ENCODE measurements at regions not wholly inside any gene's neighbourhood (a gene's known extent, or its start where the extent isn't known, plus 50 kb on each side); places are given as distances from the start of the nearest gene placed in this dataset.

GRCh38 chr3:117657278-117657677 is 947.7 kb downstream of the TUSC7 start:
- H3K9me3 ChIP-seq (ENCODE audit: control insufficient read depth, low read length, poor library complexity, severe bottlenecking), result no peaks in the 10 kb centered on the region
- H3K36me3 Mint-ChIP-seq (ENCODE audit: low read depth), result no peaks in the 10 kb centered on the region
- H3K4me1 Mint-ChIP-seq, result no peaks in the 10 kb centered on the region
- H3K27ac Mint-ChIP-seq, result no peak overlapping the region
- DNase-seq (no peak), ATAC-seq (no peak)
- H3K4me3 Mint-ChIP-seq, result no peak overlapping the region
- H3K27me3 Mint-ChIP-seq, result no peaks in the 10 kb centered on the region

- H3K27me3 Mint-ChIP-seq, result no peaks in the 10 kb centered on the region
- no peak overlapping the region for H3K27ac Mint-ChIP-seq
- H3K4me1 Mint-ChIP-seq, result no peaks in the 10 kb centered on the region
- ATAC-seq, result no peak
- H3K9me3 ChIP-seq (ENCODE audit: control insufficient read depth, low read length, poor library complexity, severe bottlenecking), result no peaks in the 10 kb centered on the region
- no peaks in the 10 kb centered on the region for H3K36me3 Mint-ChIP-seq (ENCODE audit: low read depth)
- DNase-seq, result no peak
- H3K4me3 Mint-ChIP-seq, result no peak overlapping the region
Measured at GRCh38 chr3:117660941-117661817, 951.6 kb downstream of the TUSC7 start.

GRCh38 chr3:117661818-117662095 is 952.2 kb downstream of the TUSC7 start:
- H3K27me3 Mint-ChIP-seq, result no peaks in the 10 kb centered on the region
- no peaks in the 10 kb centered on the region for H3K4me1 Mint-ChIP-seq
- no peak overlapping the region for H3K27ac Mint-ChIP-seq
- no peaks in the 10 kb centered on the region for H3K9me3 ChIP-seq (ENCODE audit: control insufficient read depth, low read length, poor library complexity, severe bottlenecking)
- ATAC-seq, result no peak
- H3K4me3 Mint-ChIP-seq, result no peak overlapping the region
- DNase-seq, result no peak
- H3K36me3 Mint-ChIP-seq (ENCODE audit: low read depth), result no peaks in the 10 kb centered on the region

- Mint-ChIP-seq H3K27ac (no peak overlapping the region), H3K36me3 (ENCODE audit: low read depth) (no peaks in the 10 kb centered on the region), H3K4me1 (no peaks in the 10 kb centered on the region), H3K4me3 (no peak overlapping the region), H3K27me3 (no peaks in the 10 kb centered on the region)
- DNase-seq, result no peak
- no peaks in the 10 kb centered on the region for H3K9me3 ChIP-seq (ENCODE audit: control insufficient read depth, low read length, poor library complexity, severe bottlenecking)
- ATAC-seq, result no peak
Measured at GRCh38 chr3:117665296-117665695, 955.7 kb downstream of the TUSC7 start.

GRCh38 chr3:117666325-117666724 is 956.7 kb downstream of the TUSC7 start:
- no peak for DNase-seq
- Mint-ChIP-seq H3K36me3 (ENCODE audit: low read depth) (no peaks in the 10 kb centered on the region), H3K4me1 (no peaks in the 10 kb centered on the region), H3K27ac (no peak overlapping the region), H3K27me3 (no peaks in the 10 kb centered on the region), H3K4me3 (no peak overlapping the region)
- no peak for ATAC-seq
- no peaks in the 10 kb centered on the region for H3K9me3 ChIP-seq (ENCODE audit: control insufficient read depth, low read length, poor library complexity, severe bottlenecking)

- Mint-ChIP-seq H3K27me3 (no peaks in the 10 kb centered on the region), H3K27ac (no peak overlapping the region), H3K4me1 (no peaks in the 10 kb centered on the region), H3K4me3 (no peak overlapping the region), H3K36me3 (ENCODE audit: low read depth) (no peaks in the 10 kb centered on the region)
- ATAC-seq (no peak), DNase-seq (no peak)
- H3K9me3 ChIP-seq (ENCODE audit: control insufficient read depth, low read length, poor library complexity, severe bottlenecking), result no peaks in the 10 kb centered on the region
Measured at GRCh38 chr3:117666812-117667211, 957.2 kb downstream of the TUSC7 start.

- no peaks in the 10 kb centered on the region for H3K36me3 Mint-ChIP-seq (ENCODE audit: low read depth)
- ATAC-seq (no peak), DNase-seq (no peak)
- no peak overlapping the region for H3K4me3 Mint-ChIP-seq
- H3K9me3 ChIP-seq (ENCODE audit: control insufficient read depth, low read length, poor library complexity, severe bottlenecking), result no peaks in the 10 kb centered on the region
- no peaks in the 10 kb centered on the region for H3K4me1 Mint-ChIP-seq
- H3K27ac Mint-ChIP-seq, result no peak overlapping the region
- H3K27me3 Mint-ChIP-seq, result no peaks in the 10 kb centered on the region
Measured at GRCh38 chr3:117669774-117670173, 960.2 kb downstream of the TUSC7 start.

GRCh38 chr3:117671722-117672318 is 962.2 kb downstream of the TUSC7 start:
- H3K27ac Mint-ChIP-seq, result no peak overlapping the region
- no peak for DNase-seq
- H3K9me3 ChIP-seq (ENCODE audit: control insufficient read depth, low read length, poor library complexity, severe bottlenecking), result no peaks in the 10 kb centered on the region
- H3K4me1 Mint-ChIP-seq, result no peaks in the 10 kb centered on the region
- H3K27me3 Mint-ChIP-seq, result no peaks in the 10 kb centered on the region
- no peaks in the 10 kb centered on the region for H3K36me3 Mint-ChIP-seq (ENCODE audit: low read depth)
- no peak overlapping the region for H3K4me3 Mint-ChIP-seq
- ATAC-seq, result no peak

- no peaks in the 10 kb centered on the region for H3K4me1 Mint-ChIP-seq
- H3K27me3 Mint-ChIP-seq, result no peaks in the 10 kb centered on the region
- no peaks in the 10 kb centered on the region for H3K9me3 ChIP-seq (ENCODE audit: control insufficient read depth, low read length, poor library complexity, severe bottlenecking)
- H3K4me3 Mint-ChIP-seq, result no peak overlapping the region
- ATAC-seq, result no peak
- H3K27ac Mint-ChIP-seq, result no peak overlapping the region
- no peaks in the 10 kb centered on the region for H3K36me3 Mint-ChIP-seq (ENCODE audit: low read depth)
- DNase-seq, result no peak
Measured at GRCh38 chr3:117674321-117674720, 964.7 kb downstream of the TUSC7 start.

GRCh38 chr3:117681619-117682018 is 972.0 kb downstream of the TUSC7 start:
- no peak overlapping the region for H3K27ac Mint-ChIP-seq
- no peaks in the 10 kb centered on the region for H3K27me3 Mint-ChIP-seq
- no peaks in the 10 kb centered on the region for H3K9me3 ChIP-seq (ENCODE audit: control insufficient read depth, low read length, poor library complexity, severe bottlenecking)
- no peaks in the 10 kb centered on the region for H3K4me1 Mint-ChIP-seq
- H3K4me3 Mint-ChIP-seq, result no peak overlapping the region
- DNase-seq (no peak), ATAC-seq (no peak)
- H3K36me3 Mint-ChIP-seq (ENCODE audit: low read depth), result no peaks in the 10 kb centered on the region

- Mint-ChIP-seq H3K27ac (no peak overlapping the region), H3K36me3 (ENCODE audit: low read depth) (no peaks in the 10 kb centered on the region), H3K27me3 (no peaks in the 10 kb centered on the region), H3K4me3 (no peak overlapping the region), H3K4me1 (no peaks in the 10 kb centered on the region)
- peaks cover 2% of the 10 kb centered on the region for H3K9me3 ChIP-seq (ENCODE audit: control insufficient read depth, low read length, poor library complexity, severe bottlenecking)
- DNase-seq, result no peak
- no peak for ATAC-seq
Measured at GRCh38 chr3:117687096-117687495, 977.5 kb downstream of the TUSC7 start.

GRCh38 chr3:117688583-117688982 is 979.0 kb downstream of the TUSC7 start:
- no peak overlapping the region for H3K27ac Mint-ChIP-seq
- no peak overlapping the region for H3K4me3 Mint-ChIP-seq
- no peaks in the 10 kb centered on the region for H3K4me1 Mint-ChIP-seq
- no peaks in the 10 kb centered on the region for H3K36me3 Mint-ChIP-seq (ENCODE audit: low read depth)
- ATAC-seq, result no peak
- no peaks in the 10 kb centered on the region for H3K27me3 Mint-ChIP-seq
- peaks cover 2% of the 10 kb centered on the region for H3K9me3 ChIP-seq (ENCODE audit: control insufficient read depth, low read length, poor library complexity, severe bottlenecking)
- no peak for DNase-seq

GRCh38 chr3:117691526-117691925 is 981.9 kb downstream of the TUSC7 start:
- no peak for DNase-seq
- Mint-ChIP-seq H3K36me3 (ENCODE audit: low read depth) (no peaks in the 10 kb centered on the region), H3K27me3 (no peaks in the 10 kb centered on the region), H3K27ac (no peak overlapping the region), H3K4me1 (no peaks in the 10 kb centered on the region), H3K4me3 (no peak overlapping the region)
- peaks cover 2% of the 10 kb centered on the region for H3K9me3 ChIP-seq (ENCODE audit: control insufficient read depth, low read length, poor library complexity, severe bottlenecking)
- no peak for ATAC-seq

- no peak overlapping the region for H3K27ac Mint-ChIP-seq
- no peak for DNase-seq
- H3K9me3 ChIP-seq (ENCODE audit: control insufficient read depth, low read length, poor library complexity, severe bottlenecking), result peaks cover 2% of the 10 kb centered on the region
- H3K4me3 Mint-ChIP-seq, result no peak overlapping the region
- no peaks in the 10 kb centered on the region for H3K36me3 Mint-ChIP-seq (ENCODE audit: low read depth)
- H3K27me3 Mint-ChIP-seq, result no peaks in the 10 kb centered on the region
- no peak for ATAC-seq
- H3K4me1 Mint-ChIP-seq, result no peaks in the 10 kb centered on the region
Measured at GRCh38 chr3:117692416-117692995, 982.9 kb downstream of the TUSC7 start.
